GM23248 (cell line): ENCODE measurements at regions not wholly inside any gene's neighbourhood (a gene's known extent, or its start where the extent isn't known, plus 50 kb on each side); places are given as distances from the start of the nearest gene placed in this dataset.

Experiments used
- DNase-seq: peaks from one replicate; pipeline ENCODE4 v3.0.0-alpha.2; 2015
- H2AFZ ChIP-seq: fragments of 200-600 bp; sonication (generic); 2 replicates; pipeline ENCODE4 v1.6.1; 2016; ENCODE audit warnings: antibody characterized with exemption
- H3F3A ChIP-seq: fragments of 200-600 bp; sonication (generic); 2 replicates; pipeline ENCODE4 v1.6.1; 2016; ENCODE audit warnings: mild to moderate bottlenecking, antibody characterized with exemption, mixed run types; ENCODE audit not compliant: insufficient read depth
- H3K27ac ChIP-seq: fragments of 200-600 bp; sonication (generic); 2 replicates; pipeline ENCODE4 v1.5.1; 2016; ENCODE audit warnings: mild to moderate bottlenecking
- H3K27me3 ChIP-seq: fragments of 200-600 bp; sonication (generic); replicated peaks from 2 replicates; pipeline ENCODE4 v1.6.1; 2016; ENCODE audit warnings: mild to moderate bottlenecking; ENCODE audit not compliant: insufficient read depth
- H3K36me3 ChIP-seq: fragments of 200-600 bp; sonication (generic); 2 replicates; pipeline ENCODE4 v1.6.1; 2016; ENCODE audit warnings: low read depth, mild to moderate bottlenecking
- H3K4me1 ChIP-seq: fragments of 200-600 bp; sonication (generic); 2 replicates; pipeline ENCODE4 v1.6.1; 2016; ENCODE audit warnings: mild to moderate bottlenecking; ENCODE audit not compliant: insufficient read depth
- H3K4me2 ChIP-seq: fragments of 200-600 bp; sonication (generic); one replicate; pipeline ENCODE4 v1.6.1; 2016; ENCODE audit warnings: mild to moderate bottlenecking; ENCODE audit not compliant: unreplicated experiment
- H3K4me3 ChIP-seq: fragments of 200-600 bp; sonication (generic); 2 replicates; pipeline ENCODE4 v1.5.1; 2016; ENCODE audit warnings: mild to moderate bottlenecking
- H3K79me2 ChIP-seq: fragments of 200-600 bp; sonication (generic); 2 replicates; pipeline ENCODE4 v1.6.1; 2016; ENCODE audit warnings: mild to moderate bottlenecking; ENCODE audit not compliant: insufficient read depth
- H3K9ac ChIP-seq: fragments of 200-600 bp; sonication (generic); 2 replicates; pipeline ENCODE4 v1.6.1; 2016; ENCODE audit warnings: mild to moderate bottlenecking
- H3K9me2 ChIP-seq: fragments of 200-600 bp; sonication (generic); 2 replicates; pipeline ENCODE4 v1.6.1; 2016; ENCODE audit warnings: mixed run types, mild to moderate bottlenecking, moderate library complexity; ENCODE audit not compliant: insufficient read depth
- H3K9me3 ChIP-seq: fragments of 200-600 bp; sonication (generic); one replicate; pipeline ENCODE4 v1.6.1; 2017; ENCODE audit warnings: low read depth
- H4K20me1 ChIP-seq: fragments of 200-600 bp; sonication (generic); 2 replicates; pipeline ENCODE4 v1.6.0; 2016; ENCODE audit not compliant: insufficient read depth
- EZH2 ChIP-seq: fragments of 200-600 bp; sonication (generic); IDR thresholded peaks from 2 replicates; pipeline ENCODE4 v1.6.1; 2018; ENCODE audit warnings: antibody characterized with exemption, mild to moderate bottlenecking; ENCODE audit not compliant: insufficient read depth, poor library complexity, severe bottlenecking
- EZH2phosphoT487 ChIP-seq: fragments of 200-600 bp; sonication (generic); IDR thresholded peaks from 2 replicates; pipeline ENCODE4 v1.6.1; 2018; ENCODE audit warnings: antibody characterized with exemption, moderate library complexity, mild to moderate bottlenecking, low read depth; ENCODE audit not compliant: insufficient read depth
- WGBS, 2 experiments: methylation state at CpG; one replicate each; pipeline ENCODE4 v1.1.6; 2015 to 2017; ENCODE audit warnings: low lambda C conversion rate in 2 of 2, low coverage in 1 of 2; ENCODE audit errors: missing lambda C conversion rate in 2 of 2; 5-methylcytosine and 5-hydroxymethylcytosine counted together
- in situ Hi-C: fragments of 300-500 bp; cut with MboI; formaldehyde crosslinking; loops from 2 replicates; pipeline ENCODE4 v1.15.0; 2020

DNA sequence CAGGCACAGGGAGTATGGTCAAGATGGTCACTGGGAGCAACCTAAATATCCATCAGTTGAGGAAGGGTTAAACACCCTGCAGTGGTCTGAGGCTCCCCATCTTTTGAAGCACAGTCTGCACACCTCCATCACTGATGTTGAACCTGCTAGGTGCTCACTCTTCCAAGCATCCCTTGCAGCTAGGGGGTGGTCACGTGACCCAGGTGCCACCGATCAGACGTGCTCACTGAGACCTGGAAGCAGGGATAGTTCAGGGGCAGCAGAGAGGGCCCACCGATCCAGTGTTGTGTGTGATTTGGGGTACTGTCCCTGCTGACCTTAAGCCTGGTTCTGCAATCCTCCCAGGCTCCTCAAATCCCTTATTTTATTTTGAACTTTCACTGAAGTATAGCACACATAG is 134.6 kb downstream of the CEBPB start:
- Histone ChIP-seq H4K20me1 (no peaks in the 10 kb centered on the region), H3F3A (no peaks in the 10 kb centered on the region), H3K27ac (no peak overlapping the region), H3K79me2 (no peaks in the 10 kb centered on the region), H3K4me1 (peaks cover 27% of the 10 kb centered on the region), H3K4me3 (no peak overlapping the region), H3K27me3 (no peaks in the 10 kb centered on the region), H3K4me2 (no peak overlapping the region), H3K9me3 (no peaks in the 10 kb centered on the region), H3K36me3 (no peaks in the 10 kb centered on the region), H3K9me2 (no peaks in the 10 kb centered on the region), H3K9ac (no peak overlapping the region), H2AFZ (no peak overlapping the region)
- 94 to 97% methylated on average over 4 of the region's 4 CpGs for WGBS, 2 experiments
- in situ Hi-C loops, result no loop called here
- DNase-seq, result no peak
- TF ChIP-seq EZH2phosphoT487, result no peak
- TF ChIP-seq EZH2, result no peak

DNA sequence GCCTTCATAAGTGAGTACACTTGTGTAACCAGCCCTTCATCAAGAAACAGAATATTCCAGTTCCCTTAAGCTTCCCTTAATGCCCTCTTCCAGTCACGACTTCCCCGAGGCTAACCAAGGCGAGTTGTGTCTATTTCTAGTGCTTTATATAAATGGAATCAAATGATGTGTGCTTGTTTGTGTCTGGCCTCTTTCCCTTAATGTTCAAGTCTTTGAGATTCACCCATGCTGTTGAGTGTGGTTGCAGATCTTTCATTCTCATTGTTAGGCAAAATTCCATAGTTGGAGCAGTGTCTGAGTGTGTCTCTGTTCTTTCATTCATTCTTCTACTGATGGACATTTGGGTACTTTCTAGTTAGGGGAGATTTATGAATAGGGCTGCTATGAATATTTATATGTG is 135.0 kb downstream of the CEBPB start:
- in situ Hi-C loops, result no loop called here
- 87 to 89% methylated on average over 3 of the region's 3 CpGs for WGBS, 2 experiments
- no peak for DNase-seq

DNA sequence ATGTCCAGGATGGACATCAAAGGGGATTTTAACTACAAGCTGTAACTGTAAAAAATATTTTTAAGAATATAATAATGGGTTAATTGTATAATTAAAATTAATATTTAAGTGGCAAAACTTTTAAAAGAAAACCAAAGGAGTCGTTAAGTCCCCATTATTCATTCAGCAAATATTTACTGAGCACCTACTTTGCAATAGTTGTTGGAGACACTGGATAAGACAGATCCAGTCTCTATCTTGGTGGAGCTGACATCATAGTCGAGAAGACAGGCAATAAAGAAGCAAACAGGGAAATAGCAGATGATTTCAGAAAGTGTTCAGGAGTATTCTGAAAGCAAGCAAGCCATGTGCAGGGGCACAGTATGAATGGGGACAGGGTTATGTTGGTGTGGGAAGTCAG is 137.0 kb downstream of the CEBPB start:
- Histone ChIP-seq H3K4me3 (no peak overlapping the region), H3K36me3 (no peaks in the 10 kb centered on the region), H3K27ac (no peak overlapping the region), H3K27me3 (no peaks in the 10 kb centered on the region), H3K9me3 (no peaks in the 10 kb centered on the region), H2AFZ (no peak overlapping the region), H3F3A (no peaks in the 10 kb centered on the region), H3K9me2 (no peaks in the 10 kb centered on the region), H3K4me1 (peaks cover 8% of the 10 kb centered on the region), H3K9ac (no peak overlapping the region), H3K79me2 (no peaks in the 10 kb centered on the region), H3K4me2 (no peak overlapping the region), H4K20me1 (no peaks in the 10 kb centered on the region)
- no peak for DNase-seq
- in situ Hi-C loops, result no loop called here
- WGBS, 2 experiments, result 43 to 49% methylated on average over 2 of the region's 2 CpGs
- TF ChIP-seq EZH2, result no peak
- TF ChIP-seq EZH2phosphoT487, result no peak

More for the DNA sequence above, 135.0 kb downstream of the CEBPB start:
- Histone ChIP-seq H3K27me3 (no peaks in the 10 kb centered on the region), H3K9ac (no peak overlapping the region), H4K20me1 (no peaks in the 10 kb centered on the region), H3K79me2 (no peaks in the 10 kb centered on the region), H3K4me1 (peaks cover 24% of the 10 kb centered on the region), H3K4me3 (no peak overlapping the region), H3K9me3 (no peaks in the 10 kb centered on the region), H2AFZ (no peak overlapping the region), H3K27ac (no peak overlapping the region), H3K9me2 (no peaks in the 10 kb centered on the region), H3K4me2 (no peak overlapping the region), H3F3A (no peaks in the 10 kb centered on the region), H3K36me3 (no peaks in the 10 kb centered on the region)
- TF ChIP-seq EZH2, result no peak

DNA sequence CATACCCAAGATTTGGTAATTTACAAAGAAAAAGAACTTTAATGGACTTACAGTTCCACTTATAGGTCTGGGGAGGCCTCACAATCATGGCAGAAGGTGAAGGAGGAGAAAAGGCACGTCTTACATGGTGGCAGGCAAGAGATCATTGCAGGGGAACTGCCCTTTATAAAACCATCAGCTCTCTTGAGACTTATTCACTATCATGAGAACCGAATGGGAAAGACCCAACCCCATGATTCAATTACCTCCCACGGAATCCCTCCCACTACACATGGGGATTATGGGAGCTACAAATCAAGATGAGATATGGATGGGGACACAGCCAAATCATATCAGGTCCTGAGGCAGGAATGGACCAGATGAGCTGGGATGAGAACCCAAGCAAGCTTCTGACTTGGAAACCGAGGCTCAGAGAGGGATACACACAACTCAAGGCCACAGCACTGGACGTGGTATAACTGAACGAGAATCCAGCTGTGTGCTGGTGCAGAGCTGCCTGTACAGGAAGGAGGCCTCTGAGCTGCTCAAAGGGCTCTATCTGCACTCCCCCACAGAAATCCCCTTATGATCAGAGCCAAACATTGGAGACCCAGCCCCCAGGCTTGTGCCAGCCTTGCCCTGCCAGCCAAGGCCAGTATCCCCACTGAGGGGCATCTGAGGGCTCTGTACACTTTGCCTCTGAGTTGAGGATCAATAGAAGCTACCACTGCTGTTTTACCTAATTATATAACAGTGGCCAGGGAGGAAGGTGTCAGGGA is 137.8 kb downstream of the CEBPB start:
- H3K79me2 ChIP-seq, result no peaks in the 10 kb centered on the region
- H3K9me3 ChIP-seq, result no peaks in the 10 kb centered on the region
- H3K36me3 ChIP-seq, result no peaks in the 10 kb centered on the region
- in situ Hi-C loops, result no loop called here
- H4K20me1 ChIP-seq, result no peaks in the 10 kb centered on the region
- no peaks in the 10 kb centered on the region for H3K9me2 ChIP-seq
- 80 to 83% methylated on average over 6 of the region's 6 CpGs for WGBS, 2 experiments
- H3F3A ChIP-seq, result no peaks in the 10 kb centered on the region
- no peak overlapping the region for H2AFZ ChIP-seq
- no peaks in the 10 kb centered on the region for H3K27me3 ChIP-seq
- H3K4me3 ChIP-seq, result no peak overlapping the region
- peaks cover 5% of the 10 kb centered on the region for H3K4me1 ChIP-seq
- no peak overlapping the region for H3K9ac ChIP-seq
- no peak overlapping the region for H3K27ac ChIP-seq
- no peak for TF ChIP-seq EZH2
- TF ChIP-seq EZH2phosphoT487, result no peak
- no peak overlapping the region for H3K4me2 ChIP-seq
- DNase-seq, result no peak
